GM13976 (cell line): ENCODE measurements at regions not wholly inside any gene's neighbourhood (a gene's known extent, or its start where the extent isn't known, plus 50 kb on each side); places are given as distances from the start of the nearest gene placed in this dataset.

ENCODE experiments used
- DNase-seq: peaks from one replicate; pipeline ENCODE4 v3.0.0; 2012; ENCODE audit warnings: low spot score
- in situ Hi-C: fragments of 300-500 bp; cut with MboI; formaldehyde crosslinking; loops from one replicate; pipeline ENCODE4 v1.12.0; 2022; ENCODE audit warnings: low sequenced_read_pairs, mixed read lengths, inconsistent platforms; ENCODE audit not compliant: unreplicated experiment
- TF ChIP-seq, protein P1 (sequence below): IDR thresholded peaks from 2 replicates; pipeline ENCODE4 v1.5.1; 2012; ENCODE audit warnings: borderline replicate concordance, mild to moderate bottlenecking; ENCODE audit not compliant: insufficient read depth; ENCODE audit errors: extremely low read depth, missing control alignments, control extremely low read depth

DNA sequence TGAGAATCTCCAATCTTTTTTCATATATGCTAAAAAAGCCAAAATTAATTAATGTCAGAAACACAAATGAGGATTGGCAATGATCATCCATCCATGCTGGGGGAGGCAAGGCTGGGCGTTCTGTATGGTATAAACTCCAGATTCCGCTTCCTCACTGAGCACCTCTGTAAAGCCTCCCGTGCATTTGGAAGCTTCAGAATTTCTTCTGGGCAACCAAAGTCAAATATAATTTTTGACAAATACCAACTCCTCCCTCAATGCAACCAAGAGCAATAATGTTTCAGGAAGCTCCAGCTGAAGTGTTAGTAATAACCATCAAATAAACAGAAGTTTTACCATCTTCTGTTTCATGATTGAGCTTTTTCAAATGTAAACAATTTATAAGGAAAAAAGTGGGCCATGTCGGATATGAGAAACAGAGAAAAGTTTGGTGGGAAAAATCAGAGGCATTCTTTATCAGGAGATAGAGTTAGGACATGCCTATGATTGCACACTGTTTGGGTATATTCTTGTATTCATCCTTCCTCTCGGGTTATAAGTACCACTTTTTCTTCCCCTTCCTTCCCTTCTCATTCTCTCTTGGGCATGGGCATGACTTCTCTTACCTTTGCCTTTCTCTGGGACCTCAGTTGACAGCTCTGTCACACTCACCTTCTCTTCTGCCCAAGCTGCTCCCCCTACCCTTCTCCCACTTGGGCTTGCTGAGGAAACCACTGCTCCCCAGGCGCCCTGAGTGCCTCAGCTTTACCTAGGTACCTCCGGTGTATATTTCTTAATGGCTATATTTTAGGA lies 149.5 kb upstream of the ZEB2 start:
- no peak for DNase-seq
- in situ Hi-C loops = no loop called here
- TF ChIP-seq, protein P1, sequence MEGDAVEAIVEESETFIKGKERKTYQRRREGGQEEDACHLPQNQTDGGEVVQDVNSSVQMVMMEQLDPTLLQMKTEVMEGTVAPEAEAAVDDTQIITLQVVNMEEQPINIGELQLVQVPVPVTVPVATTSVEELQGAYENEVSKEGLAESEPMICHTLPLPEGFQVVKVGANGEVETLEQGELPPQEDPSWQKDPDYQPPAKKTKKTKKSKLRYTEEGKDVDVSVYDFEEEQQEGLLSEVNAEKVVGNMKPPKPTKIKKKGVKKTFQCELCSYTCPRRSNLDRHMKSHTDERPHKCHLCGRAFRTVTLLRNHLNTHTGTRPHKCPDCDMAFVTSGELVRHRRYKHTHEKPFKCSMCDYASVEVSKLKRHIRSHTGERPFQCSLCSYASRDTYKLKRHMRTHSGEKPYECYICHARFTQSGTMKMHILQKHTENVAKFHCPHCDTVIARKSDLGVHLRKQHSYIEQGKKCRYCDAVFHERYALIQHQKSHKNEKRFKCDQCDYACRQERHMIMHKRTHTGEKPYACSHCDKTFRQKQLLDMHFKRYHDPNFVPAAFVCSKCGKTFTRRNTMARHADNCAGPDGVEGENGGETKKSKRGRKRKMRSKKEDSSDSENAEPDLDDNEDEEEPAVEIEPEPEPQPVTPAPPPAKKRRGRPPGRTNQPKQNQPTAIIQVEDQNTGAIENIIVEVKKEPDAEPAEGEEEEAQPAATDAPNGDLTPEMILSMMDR = no peak

- TF ChIP-seq, protein P1 = no peak
- in situ Hi-C loops = no loop called here
Measured at GRCh38 chr2:144668493-144669110, 148.7 kb upstream of the ZEB2 start.

GRCh38 chr2:144666032-144666431 lies 146.1 kb upstream of the ZEB2 start:
- TF ChIP-seq, protein P1 = no peak
- in situ Hi-C loops = no loop called here
- no peak for DNase-seq

More at GRCh38 chr2:144668493-144669110, 148.7 kb upstream of the ZEB2 start:
- no peak for DNase-seq

GRCh38 chr2:144663207-144663606 lies 143.3 kb upstream of the ZEB2 start:
- TF ChIP-seq, protein P1 = no peak
- no peak for DNase-seq
- in situ Hi-C loops = no loop called here

DNA sequence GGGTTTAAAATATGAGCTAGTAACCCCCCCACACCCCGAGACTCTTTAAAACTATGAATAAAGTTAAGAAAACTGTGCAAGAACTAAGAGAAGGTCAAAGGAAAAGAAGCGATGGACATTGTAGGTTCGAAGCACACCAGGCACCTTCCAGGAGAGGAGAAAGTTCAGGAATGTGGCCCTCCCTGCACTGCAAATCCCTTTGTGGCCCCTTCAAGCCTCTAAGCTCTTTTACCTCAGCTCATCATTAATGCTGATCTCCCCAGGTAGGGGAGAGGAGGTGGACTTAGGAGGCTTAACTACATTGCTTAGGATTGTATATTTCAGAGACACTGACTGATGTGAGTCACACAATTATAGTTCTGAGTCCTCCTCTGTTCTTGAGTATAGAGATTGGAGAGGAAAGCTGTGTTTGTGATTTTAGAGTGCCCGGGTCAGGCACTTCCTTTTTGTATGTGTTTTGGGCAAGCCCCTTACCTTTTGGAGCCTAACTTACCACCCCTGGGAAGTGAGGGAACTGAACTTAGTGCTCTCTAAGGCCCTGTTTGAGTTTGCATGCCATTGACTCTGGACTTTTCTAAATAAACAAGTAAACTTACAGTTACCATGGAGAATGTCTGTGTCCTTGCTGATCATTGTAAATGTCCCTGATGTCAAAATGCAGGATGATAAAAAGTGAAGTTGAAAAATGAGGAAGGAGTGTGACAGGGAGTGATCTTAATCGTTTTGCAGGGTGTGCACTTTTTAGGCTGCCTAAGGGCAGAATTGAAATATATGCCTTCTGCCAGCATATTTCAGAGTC lies 140.8 kb upstream of the ZEB2 start:
- TF ChIP-seq, protein P1 = no peak
- in situ Hi-C loops = no loop called here
- DNase-seq = no peak

- DNase-seq = no peak
- TF ChIP-seq, protein P1 = no peak
- in situ Hi-C loops = no loop called here
Measured at GRCh38 chr2:144659731-144660275, 139.9 kb upstream of the ZEB2 start.
